Upper lobe of left lung (tissue), 4 donors: ENCODE measurements at regions not wholly inside any gene's neighbourhood (a gene's known extent, or its start where the extent isn't known, plus 50 kb on each side); places are given as distances from the start of the nearest gene placed in this dataset.

Source experiments
- CTCF ChIP-seq, 6 experiments: fragments of 450-650 bp in 4 of 6; fragments of 200-600 bp in 2 of 6; sonication (generic) in 2 of 6; IDR thresholded peaks; one replicate each; pipeline ENCODE4 v1.5.1; 2016 to 2019; ENCODE audit warnings: antibody characterized with exemption in 6 of 6
- POLR2A ChIP-seq, 4 donors: fragments of 450-650 bp; IDR thresholded peaks; one replicate each; pipeline ENCODE4 v1.5.1; 2016 to 2017; ENCODE audit warnings: antibody characterized with exemption in 4 of 4, mild to moderate bottlenecking in 2 of 4

- TF ChIP-seq POLR2A (IDR thresholded peaks at IDR 0.05) (no peak), CTCF (IDR thresholded peaks at IDR 0.05) (no peak)
Measured at GRCh38 chr20:48257833-48258232, 472.6 kb upstream of the SULF2 start.
